ENCODE measurements at regions not wholly inside any gene's neighbourhood (a gene's known extent, or its start where the extent isn't known, plus 50 kb on each side); places are given as distances from the start of the nearest gene placed in this dataset.

DNA sequence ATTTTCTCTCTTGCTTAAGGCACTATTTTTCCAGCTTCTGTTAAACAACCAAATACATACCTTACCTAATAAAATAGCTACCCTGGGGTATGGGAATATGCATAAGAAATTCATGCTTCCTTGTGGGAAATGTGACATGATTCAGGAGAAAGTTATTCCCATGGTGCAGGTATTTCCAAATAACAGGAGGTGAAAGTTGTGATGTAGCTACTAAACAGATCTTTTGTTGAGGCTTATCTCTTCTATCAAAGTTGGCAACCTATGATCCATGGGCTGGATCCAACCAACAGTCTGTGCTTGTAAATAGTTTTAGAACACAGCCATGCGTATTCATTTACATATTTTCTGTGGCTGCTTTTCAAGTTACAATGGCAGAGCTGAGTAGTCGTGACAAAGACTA lies 177.8 kb upstream of the NBEA start:
- no peak overlapping the region for H3K27ac ChIP-seq (ENCODE audit: low read length)
- no peak overlapping the region for H3K4me3 ChIP-seq (ENCODE audit: low read depth in 1 of 2, low read length in 2 of 2)
- no peaks in the 10 kb centered on the region for H3K4me1 ChIP-seq (ENCODE audit: control insufficient read depth in 1 of 2, insufficient read depth in 2 of 2, low read length in 2 of 2)
- no peaks in the 10 kb centered on the region for H3K36me3 ChIP-seq (ENCODE audit: control insufficient read depth in 1 of 2, insufficient read depth in 2 of 2, low read length in 2 of 2)
- no peaks in the 10 kb centered on the region for H3K27me3 ChIP-seq (ENCODE audit: low read depth, low read length)
- no peaks in the 10 kb centered on the region for H3K9me3 ChIP-seq (ENCODE audit: control insufficient read depth in 1 of 2, low read length in 2 of 2)

DNA sequence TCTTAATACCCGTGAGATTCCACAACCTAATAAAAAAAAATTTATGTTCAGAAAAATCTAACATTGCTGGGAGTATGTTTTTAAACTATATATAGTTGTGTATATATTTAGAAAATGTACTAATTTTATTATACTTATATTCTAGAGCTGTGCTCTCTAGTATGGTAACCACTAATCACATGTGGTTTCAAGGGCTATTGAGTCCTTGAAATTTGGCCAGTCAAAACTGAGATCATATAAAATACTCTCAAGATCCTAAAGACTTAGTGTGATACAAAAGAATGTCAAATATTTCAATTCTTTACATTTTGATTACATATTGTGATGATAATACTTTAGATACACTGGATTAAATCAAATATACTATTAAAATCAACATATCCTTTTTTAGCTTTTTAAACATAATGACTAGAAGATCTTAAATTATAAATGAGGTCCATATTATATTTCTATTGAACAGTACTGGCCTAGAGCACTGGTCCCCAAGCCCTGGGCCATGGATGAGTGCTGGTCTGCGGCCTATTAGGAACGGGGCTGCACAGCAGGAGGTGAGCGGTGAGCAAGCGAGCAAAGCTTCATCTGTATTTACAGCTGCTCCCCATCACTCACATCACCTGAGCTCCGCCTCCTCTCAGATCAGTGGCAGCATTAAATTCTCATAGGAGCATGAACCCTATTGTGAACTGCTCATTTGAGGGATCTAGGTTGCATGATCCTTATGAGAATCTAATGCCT lies 176.5 kb upstream of the NBEA start:
- Histone ChIP-seq H3K9me3 (ENCODE audit: control insufficient read depth in 1 of 2, low read length in 2 of 2) (no peaks in the 10 kb centered on the region), H3K27ac (ENCODE audit: low read length) (no peak overlapping the region), H3K27me3 (ENCODE audit: low read depth, low read length) (no peaks in the 10 kb centered on the region), H3K4me1 (ENCODE audit: control insufficient read depth in 1 of 2, insufficient read depth in 2 of 2, low read length in 2 of 2) (no peaks in the 10 kb centered on the region), H3K36me3 (ENCODE audit: control insufficient read depth in 1 of 2, insufficient read depth in 2 of 2, low read length in 2 of 2) (no peaks in the 10 kb centered on the region), H3K4me3 (ENCODE audit: low read depth in 1 of 2, low read length in 2 of 2) (no peak overlapping the region)

DNA sequence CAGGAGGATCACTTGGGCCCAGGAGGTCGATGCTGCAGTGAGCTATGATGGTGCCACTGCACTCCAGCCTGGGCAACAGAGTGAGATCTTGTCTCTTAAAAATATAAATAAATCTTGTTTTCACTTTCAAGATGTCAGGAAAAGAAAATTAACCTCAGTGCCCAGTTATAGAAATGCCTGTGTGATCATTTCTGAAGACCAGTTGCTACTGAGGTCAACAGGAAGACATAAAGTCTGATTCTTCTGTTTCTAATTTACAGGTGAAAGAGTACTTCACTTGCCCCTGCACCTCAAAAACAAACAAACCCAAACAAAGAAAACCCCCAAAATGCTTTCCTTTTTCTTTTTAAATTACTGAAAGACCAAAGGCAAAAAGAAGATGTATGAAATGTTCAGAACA lies 174.3 kb upstream of the NBEA start:
- no peak overlapping the region for H3K4me3 ChIP-seq (ENCODE audit: low read depth in 1 of 2, low read length in 2 of 2)
- H3K4me1 ChIP-seq (ENCODE audit: control insufficient read depth in 1 of 2, insufficient read depth in 2 of 2, low read length in 2 of 2) = no peaks in the 10 kb centered on the region
- H3K36me3 ChIP-seq (ENCODE audit: control insufficient read depth in 1 of 2, insufficient read depth in 2 of 2, low read length in 2 of 2) = no peaks in the 10 kb centered on the region
- H3K27ac ChIP-seq (ENCODE audit: low read length) = no peak overlapping the region
- H3K9me3 ChIP-seq (ENCODE audit: control insufficient read depth in 1 of 2, low read length in 2 of 2) = no peaks in the 10 kb centered on the region
- no peaks in the 10 kb centered on the region for H3K27me3 ChIP-seq (ENCODE audit: low read depth, low read length)

DNA sequence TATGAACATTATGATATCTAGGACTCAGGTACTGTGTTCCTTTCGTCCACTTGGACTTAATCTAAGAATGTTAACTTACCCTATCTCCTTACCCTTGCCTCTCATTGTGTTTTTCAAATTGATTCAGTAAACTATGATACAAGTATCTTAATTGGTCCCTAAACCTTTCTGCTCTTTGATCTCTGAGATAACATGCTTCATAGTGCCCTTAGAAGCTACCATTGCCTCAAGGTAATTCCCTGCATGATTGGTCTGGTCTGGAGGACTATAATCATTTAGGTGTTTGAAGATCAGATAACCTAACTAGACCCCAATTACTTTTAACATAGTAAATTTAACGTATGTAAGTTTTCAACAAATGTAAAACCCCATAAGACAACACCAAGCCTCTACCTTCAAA lies 169.9 kb upstream of the NBEA start:
- H3K27ac ChIP-seq (ENCODE audit: low read length) = no peak overlapping the region
- no peaks in the 10 kb centered on the region for H3K4me1 ChIP-seq (ENCODE audit: control insufficient read depth in 1 of 2, insufficient read depth in 2 of 2, low read length in 2 of 2)
- no peaks in the 10 kb centered on the region for H3K27me3 ChIP-seq (ENCODE audit: low read depth, low read length)

DNA sequence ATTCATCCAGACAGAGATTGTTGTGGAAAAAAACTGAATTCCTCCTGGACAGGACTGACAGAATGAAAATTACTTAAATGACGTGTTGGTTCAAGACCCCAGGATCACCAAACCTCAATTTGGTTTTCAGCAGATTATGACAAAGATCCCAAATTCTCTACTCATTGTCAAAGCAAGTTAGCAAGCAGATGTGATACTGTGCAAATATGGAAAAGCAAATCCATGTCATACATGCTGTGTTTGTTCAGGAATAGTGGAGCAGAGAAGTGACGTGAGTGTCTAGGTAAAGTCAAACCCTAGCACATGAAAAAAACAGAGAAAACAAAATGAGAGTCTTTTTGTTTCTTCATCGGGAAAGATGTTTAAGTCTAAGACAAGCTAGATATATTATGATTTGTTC lies 169.2 kb upstream of the NBEA start:
- H3K9me3 ChIP-seq (ENCODE audit: control insufficient read depth in 1 of 2, low read length in 2 of 2) = no peaks in the 10 kb centered on the region

More for the DNA sequence above, 169.9 kb upstream of the NBEA start:
- no peak overlapping the region for H3K4me3 ChIP-seq (ENCODE audit: low read depth in 1 of 2, low read length in 2 of 2)
- H3K9me3 ChIP-seq (ENCODE audit: control insufficient read depth in 1 of 2, low read length in 2 of 2) = no peaks in the 10 kb centered on the region
- no peaks in the 10 kb centered on the region for H3K36me3 ChIP-seq (ENCODE audit: control insufficient read depth in 1 of 2, insufficient read depth in 2 of 2, low read length in 2 of 2)

DNA sequence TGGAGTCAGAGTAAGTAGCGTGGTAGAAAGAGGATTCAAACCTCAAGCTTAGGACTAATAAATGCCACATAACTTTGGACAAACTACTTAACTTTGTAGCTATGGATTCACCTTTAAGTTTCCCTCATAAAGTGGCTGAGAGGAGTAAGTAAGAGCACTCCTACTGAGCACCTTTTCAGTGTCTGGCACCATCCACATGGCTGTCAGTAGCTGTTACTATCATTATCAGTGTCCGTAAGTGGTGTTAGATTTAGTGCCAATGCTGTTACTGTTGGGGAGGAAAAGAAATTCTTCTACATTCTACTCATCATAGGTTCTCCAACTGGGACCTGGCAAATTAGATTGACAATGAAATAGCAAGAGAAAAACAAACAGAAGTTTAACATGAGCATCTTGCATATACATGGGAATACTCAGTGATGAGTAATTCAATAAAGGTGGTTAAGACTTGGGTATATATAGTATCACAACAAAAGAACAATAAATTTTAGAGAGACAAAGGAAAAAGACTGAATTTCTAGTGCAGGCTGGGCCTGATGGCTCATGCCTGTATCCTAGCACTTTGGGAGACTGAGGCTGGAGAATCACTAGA lies 165.6 kb upstream of the NBEA start:
- no peak overlapping the region for H3K27ac ChIP-seq (ENCODE audit: low read length)
- no peaks in the 10 kb centered on the region for H3K4me1 ChIP-seq (ENCODE audit: control insufficient read depth in 1 of 2, insufficient read depth in 2 of 2, low read length in 2 of 2)
- no peaks in the 10 kb centered on the region for H3K9me3 ChIP-seq (ENCODE audit: control insufficient read depth in 1 of 2, low read length in 2 of 2)
- no peaks in the 10 kb centered on the region for H3K36me3 ChIP-seq (ENCODE audit: control insufficient read depth in 1 of 2, insufficient read depth in 2 of 2, low read length in 2 of 2)
- H3K27me3 ChIP-seq (ENCODE audit: low read depth, low read length) = no peaks in the 10 kb centered on the region
- no peak overlapping the region for H3K4me3 ChIP-seq (ENCODE audit: low read depth in 1 of 2, low read length in 2 of 2)

More for the DNA sequence above, 169.2 kb upstream of the NBEA start:
- Histone ChIP-seq H3K27me3 (ENCODE audit: low read depth, low read length) (no peaks in the 10 kb centered on the region), H3K4me3 (ENCODE audit: low read depth in 1 of 2, low read length in 2 of 2) (no peak overlapping the region), H3K27ac (ENCODE audit: low read length) (no peak overlapping the region), H3K36me3 (ENCODE audit: control insufficient read depth in 1 of 2, insufficient read depth in 2 of 2, low read length in 2 of 2) (no peaks in the 10 kb centered on the region), H3K4me1 (ENCODE audit: control insufficient read depth in 1 of 2, insufficient read depth in 2 of 2, low read length in 2 of 2) (no peaks in the 10 kb centered on the region)

DNA sequence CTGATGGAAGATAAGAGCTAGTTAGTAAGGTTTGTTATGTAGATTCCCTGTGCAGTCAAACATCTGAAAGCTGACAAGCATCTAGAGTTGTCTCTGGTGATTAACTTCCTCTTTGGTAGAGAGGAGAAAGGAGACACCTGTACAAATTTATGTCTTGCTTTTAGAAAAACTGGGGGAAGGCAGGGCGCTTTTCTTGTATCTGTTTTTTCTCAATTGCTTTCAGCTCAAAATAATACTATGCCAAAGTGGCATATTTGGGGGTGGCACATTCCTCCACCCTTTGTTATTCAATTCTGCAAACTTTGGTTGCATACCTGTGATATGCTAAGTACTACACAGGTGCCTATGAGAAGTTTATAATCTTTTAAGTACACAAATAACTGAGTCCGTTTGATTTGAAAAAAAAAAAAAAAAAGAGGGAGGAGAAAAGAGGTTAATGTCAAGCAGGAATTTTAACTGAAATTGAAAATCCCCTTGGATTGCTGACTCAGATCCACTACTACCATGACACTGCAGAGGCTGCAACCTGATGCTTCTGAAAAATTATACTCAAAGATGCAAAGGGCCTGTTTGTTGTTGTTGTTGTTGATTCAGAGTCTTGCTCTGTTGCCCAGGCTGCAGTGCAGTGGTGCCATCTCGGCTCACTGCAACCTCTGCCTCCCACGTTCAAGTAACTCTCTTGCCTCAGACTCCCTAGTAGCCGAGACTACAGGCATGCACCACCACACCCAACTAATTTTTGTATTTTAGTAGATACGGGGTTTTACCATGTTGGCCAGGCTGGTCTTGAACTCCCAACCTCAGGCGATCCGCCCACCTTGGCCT lies 164.8 kb upstream of the NBEA start:
- H3K27me3 ChIP-seq (ENCODE audit: low read depth, low read length) = no peaks in the 10 kb centered on the region
- H3K9me3 ChIP-seq (ENCODE audit: control insufficient read depth in 1 of 2, low read length in 2 of 2) = no peaks in the 10 kb centered on the region
- no peaks in the 10 kb centered on the region for H3K4me1 ChIP-seq (ENCODE audit: control insufficient read depth in 1 of 2, insufficient read depth in 2 of 2, low read length in 2 of 2)
- no peaks in the 10 kb centered on the region for H3K36me3 ChIP-seq (ENCODE audit: control insufficient read depth in 1 of 2, insufficient read depth in 2 of 2, low read length in 2 of 2)
- H3K27ac ChIP-seq (ENCODE audit: low read length) = no peak overlapping the region
- H3K4me3 ChIP-seq (ENCODE audit: low read depth in 1 of 2, low read length in 2 of 2) = no peak overlapping the region

DNA sequence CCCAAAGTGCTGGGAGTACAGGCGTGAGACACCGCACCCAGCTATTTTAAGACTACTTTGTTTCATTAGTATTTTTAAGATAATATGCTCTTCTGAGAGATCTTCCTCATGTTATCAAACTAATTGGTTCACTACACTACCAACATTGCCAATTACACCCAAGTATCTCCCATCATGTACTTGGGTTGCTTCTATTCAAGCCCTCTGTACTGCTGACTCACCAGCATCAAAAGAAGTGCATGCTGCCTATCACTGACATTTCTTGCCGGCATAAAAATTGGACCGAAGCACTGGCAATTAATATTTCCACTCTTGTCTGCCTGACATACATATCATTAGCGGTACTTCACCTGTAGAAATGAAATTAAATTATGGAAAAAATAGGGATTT lies 164.2 kb upstream of the NBEA start:
- no peak overlapping the region for H3K27ac ChIP-seq (ENCODE audit: low read length)
- H3K4me3 ChIP-seq (ENCODE audit: low read depth in 1 of 2, low read length in 2 of 2) = no peak overlapping the region
- no peaks in the 10 kb centered on the region for H3K27me3 ChIP-seq (ENCODE audit: low read depth, low read length)
- H3K36me3 ChIP-seq (ENCODE audit: control insufficient read depth in 1 of 2, insufficient read depth in 2 of 2, low read length in 2 of 2) = no peaks in the 10 kb centered on the region
- H3K9me3 ChIP-seq (ENCODE audit: control insufficient read depth in 1 of 2, low read length in 2 of 2) = peaks cover 0 to 2% of the 10 kb centered on the region in 2 donors
- H3K4me1 ChIP-seq (ENCODE audit: control insufficient read depth in 1 of 2, insufficient read depth in 2 of 2, low read length in 2 of 2) = no peaks in the 10 kb centered on the region

DNA sequence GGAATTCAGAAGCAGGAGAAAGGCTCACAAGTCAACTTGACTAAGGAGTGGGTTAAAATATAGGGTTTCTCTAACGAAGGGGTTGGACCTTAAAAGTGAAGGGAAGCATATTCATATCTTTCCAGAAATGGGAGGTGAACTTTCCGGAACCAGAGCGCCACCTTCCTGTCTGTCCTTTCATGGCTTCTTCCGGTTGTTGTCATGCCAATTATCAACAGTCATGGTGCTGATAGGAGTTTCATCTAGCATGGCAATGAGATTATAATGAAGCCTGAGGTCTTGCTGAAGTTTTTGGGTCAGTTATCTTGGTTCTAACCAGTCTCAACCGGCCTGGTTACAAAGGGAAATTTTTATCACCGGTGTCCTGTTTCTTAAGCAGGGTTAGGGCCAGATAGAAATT lies 162.9 kb upstream of the NBEA start:
- H3K36me3 ChIP-seq (ENCODE audit: control insufficient read depth in 1 of 2, insufficient read depth in 2 of 2, low read length in 2 of 2) = no peaks in the 10 kb centered on the region
- H3K9me3 ChIP-seq (ENCODE audit: control insufficient read depth in 1 of 2, low read length in 2 of 2) = peaks cover 0 to 7% of the 10 kb centered on the region in 2 donors
- no peak overlapping the region for H3K4me3 ChIP-seq (ENCODE audit: low read depth in 1 of 2, low read length in 2 of 2)
- no peak overlapping the region for H3K27ac ChIP-seq (ENCODE audit: low read length)
- no peaks in the 10 kb centered on the region for H3K4me1 ChIP-seq (ENCODE audit: control insufficient read depth in 1 of 2, insufficient read depth in 2 of 2, low read length in 2 of 2)
- H3K27me3 ChIP-seq (ENCODE audit: low read depth, low read length) = no peaks in the 10 kb centered on the region

DNA sequence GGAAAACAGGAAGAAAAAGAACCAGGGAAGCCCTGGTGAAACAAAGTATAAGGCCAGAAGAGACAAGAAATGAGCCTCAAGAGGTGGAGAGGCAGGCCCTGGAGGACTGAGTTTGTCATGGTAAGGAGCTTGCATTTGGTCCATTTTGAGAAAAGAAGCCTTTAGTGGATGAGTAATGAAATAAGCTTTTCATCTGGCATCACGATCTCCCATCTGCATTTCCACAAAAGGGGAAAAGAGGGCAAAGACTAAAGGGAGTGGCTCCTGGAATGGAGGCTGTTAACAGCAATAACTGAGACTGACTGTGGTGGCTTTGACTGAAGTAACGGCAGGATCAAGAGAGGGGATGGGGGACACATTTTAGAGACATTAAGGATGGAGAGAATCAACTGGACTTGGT lies 148.8 kb upstream of the NBEA start:
- Histone ChIP-seq H3K27ac (ENCODE audit: low read length) (no peak overlapping the region), H3K27me3 (ENCODE audit: low read depth, low read length) (no peaks in the 10 kb centered on the region), H3K36me3 (ENCODE audit: control insufficient read depth in 1 of 2, insufficient read depth in 2 of 2, low read length in 2 of 2) (no peaks in the 10 kb centered on the region), H3K9me3 (ENCODE audit: control insufficient read depth in 1 of 2, low read length in 2 of 2) (peaks cover 0 to 21% of the 10 kb centered on the region in 2 donors), H3K4me3 (ENCODE audit: low read depth in 1 of 2, low read length in 2 of 2) (no peak overlapping the region), H3K4me1 (ENCODE audit: control insufficient read depth in 1 of 2, insufficient read depth in 2 of 2, low read length in 2 of 2) (no peaks in the 10 kb centered on the region)

DNA sequence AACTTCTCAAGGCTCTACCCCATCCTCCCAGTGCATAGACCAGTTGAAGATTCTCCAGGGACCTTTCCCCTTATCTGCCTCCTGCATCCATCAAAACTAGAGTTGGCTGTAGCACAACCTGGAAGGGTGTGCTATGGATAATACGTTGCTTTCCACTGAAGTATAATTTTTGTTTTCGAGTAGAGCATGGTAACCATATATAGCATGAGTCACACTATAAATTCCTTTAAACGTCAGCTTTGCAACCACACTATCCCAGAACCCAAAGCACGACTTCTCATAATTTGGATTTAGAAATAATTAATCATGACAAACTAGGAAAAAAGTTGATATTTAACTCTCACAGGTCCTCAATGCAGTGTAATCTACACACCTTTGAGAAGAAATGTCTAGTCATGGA lies 138.3 kb upstream of the NBEA start:
- H3K4me1 ChIP-seq (ENCODE audit: control insufficient read depth in 1 of 2, insufficient read depth in 2 of 2, low read length in 2 of 2) = no peaks in the 10 kb centered on the region
- no peaks in the 10 kb centered on the region for H3K36me3 ChIP-seq (ENCODE audit: control insufficient read depth in 1 of 2, insufficient read depth in 2 of 2, low read length in 2 of 2)
- no peaks in the 10 kb centered on the region for H3K9me3 ChIP-seq (ENCODE audit: control insufficient read depth in 1 of 2, low read length in 2 of 2)
- no peak overlapping the region for H3K4me3 ChIP-seq (ENCODE audit: low read depth in 1 of 2, low read length in 2 of 2)
- H3K27ac ChIP-seq (ENCODE audit: low read length) = no peak overlapping the region
- H3K27me3 ChIP-seq (ENCODE audit: low read depth, low read length) = no peaks in the 10 kb centered on the region
